NCI-H748 (cell line): ENCODE measurements at regions not wholly inside any gene's neighbourhood (a gene's known extent, or its start where the extent isn't known, plus 50 kb on each side); places are given as distances from the start of the nearest gene placed in this dataset.
"Not testable (repeated sequence)": the region's sequence is repeated elsewhere in the genome, so short reads cannot be mapped to it uniquely, and the experiment has no call there.

Experiments
- DNase-seq: peaks from one replicate; lab custom pipeline; 2025; ENCODE audit not compliant: unreplicated experiment; lab: John Stamatoyannopoulos, UW

GRCh38 chr1:37159102-37159501, 124.8 kb upstream of the GRIK3 start:
- no peak for DNase-seq

GRCh38 chr1:37161171-37161570, 126.9 kb upstream of the GRIK3 start:
- DNase-seq, result no peak

- DNase-seq, result no peak
These were observed 127.7 kb upstream of the GRIK3 start for GRCh38 chr1:37162059-37162458.

- DNase-seq, result no peak
These were observed 131.7 kb upstream of the GRIK3 start for GRCh38 chr1:37166005-37166404.

- no peak for DNase-seq
These were observed 133.2 kb upstream of the GRIK3 start for GRCh38 chr1:37167479-37167878.

- no peak for DNase-seq
These were observed 134.9 kb upstream of the GRIK3 start for GRCh38 chr1:37169241-37169640.

GRCh38 chr1:37169743-37170275, 135.5 kb upstream of the GRIK3 start:
- no peak for DNase-seq

- DNase-seq, result no peak
These were observed 137.4 kb upstream of the GRIK3 start for GRCh38 chr1:37171691-37172090.

- no peak for DNase-seq
These were observed 140.0 kb upstream of the GRIK3 start for GRCh38 chr1:37174341-37174740.

- no peak for DNase-seq
These were observed 140.6 kb upstream of the GRIK3 start for GRCh38 chr1:37174876-37175275.

- no peak for DNase-seq
These were observed 141.4 kb upstream of the GRIK3 start for GRCh38 chr1:37175666-37176215.

GRCh38 chr1:37176269-37176668, 142.0 kb upstream of the GRIK3 start:
- DNase-seq, result no peak

- DNase-seq, result peak; percentile 54
These were observed 143.0 kb upstream of the GRIK3 start for GRCh38 chr1:37177230-37177864.

GRCh38 chr1:37181425-37181824, 147.1 kb upstream of the GRIK3 start:
- DNase-seq, result peak; percentile 28

- no peak for DNase-seq
These were observed 150.5 kb upstream of the GRIK3 start for GRCh38 chr1:37184789-37185188.

GRCh38 chr1:37186246-37186756, 152.0 kb upstream of the GRIK3 start:
- DNase-seq, result no peak

- DNase-seq, result peak; percentile 3
These were observed 154.8 kb upstream of the GRIK3 start for GRCh38 chr1:37189111-37189510.

GRCh38 chr1:37197411-37197810, 163.1 kb upstream of the GRIK3 start:
- DNase-seq, result no peak

GRCh38 chr1:37214305-37214704, 180.0 kb upstream of the GRIK3 start:
- DNase-seq, result not testable (repeated sequence)

- no peak for DNase-seq
These were observed 199.3 kb upstream of the GRIK3 start for GRCh38 chr1:37233606-37234005.

GRCh38 chr1:37234941-37235418, 200.7 kb upstream of the GRIK3 start:
- DNase-seq, result peak; percentile 75

- DNase-seq, result no peak
These were observed 203.6 kb upstream of the GRIK3 start for GRCh38 chr1:37237948-37238347.
